AG04450 (cell line): ENCODE measurements at regions not wholly inside any gene's neighbourhood (a gene's known extent, or its start where the extent isn't known, plus 50 kb on each side); places are given as distances from the start of the nearest gene placed in this dataset.

Source experiments
- CTCF ChIA-PET: fragments of 300-600, 350-600 bp; formaldehyde crosslinking; extraction: SDS; loops from one replicate; lab custom pipeline; 2022; ENCODE audit warnings: antibody characterized with exemption, inconsistent platforms; lab: Charles Lee
- POLR2A ChIA-PET: fragments of 350-600 bp; formaldehyde crosslinking; extraction: SDS; loops from one replicate; lab custom pipeline; 2021; ENCODE audit warnings: antibody characterized with exemption, inconsistent platforms; lab: Yijun Ruan, JAX
- DNase-seq: peaks from one replicate; pipeline ENCODE4 v3.0.0-alpha.2; 2011; ENCODE audit warnings: low read depth, low spot score
- H3K27ac ChIP-seq: one replicate; pipeline ENCODE4 v1.5.1; 2012; ENCODE audit warnings: low read depth, low read length, control low read depth
- H3K27me3 ChIP-seq: one replicate; pipeline ENCODE4 v1.6.0; 2012; ENCODE audit warnings: low read length; ENCODE audit not compliant: control insufficient read depth, insufficient read depth
- H3K4me3 ChIP-seq: 2 replicates; pipeline ENCODE4 v1.5.1; 2011; ENCODE audit warnings: mild to moderate bottlenecking, low read depth, low read length, control low read depth
- H3K9me3 ChIP-seq: 2 replicates; pipeline ENCODE4 v1.5.1; 2012; ENCODE audit warnings: low read length; ENCODE audit not compliant: control insufficient read depth, insufficient read depth
- TF ChIP-seq, protein P1 (sequence below): IDR thresholded peaks from 2 replicates; pipeline ENCODE4 v1.5.1; 2011; ENCODE audit warnings: low read depth, low read length, control low read depth, inconsistent platforms

DNA sequence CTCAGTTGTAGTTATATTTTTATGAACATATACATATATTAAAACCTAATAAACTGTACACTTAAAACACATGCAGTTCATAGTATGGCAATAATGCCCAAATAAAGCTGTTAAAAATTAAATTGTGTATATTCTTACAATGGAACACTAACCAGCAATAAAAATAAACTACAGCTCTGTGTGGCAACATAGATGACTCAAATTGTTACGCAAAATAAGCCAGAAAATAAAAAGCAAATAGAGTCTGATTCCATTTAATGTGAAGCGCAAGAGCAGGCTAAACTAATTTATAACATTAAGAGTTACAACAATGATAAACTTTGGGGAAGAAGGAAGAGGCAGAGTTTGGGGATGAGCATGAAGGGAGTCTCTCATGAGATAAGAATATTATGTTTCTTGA lies 597.3 kb downstream of the TLE1 start:
- CTCF ChIA-PET = interaction anchor here (1.1 kb wide), 1 partner anchor 12 kb away, joined by 6 read pairs; no protein-coding TSS in a partner anchor
- no peaks in the 10 kb centered on the region for H3K9me3 ChIP-seq
- no peak overlapping the region for H3K27ac ChIP-seq
- TF ChIP-seq, protein P1, sequence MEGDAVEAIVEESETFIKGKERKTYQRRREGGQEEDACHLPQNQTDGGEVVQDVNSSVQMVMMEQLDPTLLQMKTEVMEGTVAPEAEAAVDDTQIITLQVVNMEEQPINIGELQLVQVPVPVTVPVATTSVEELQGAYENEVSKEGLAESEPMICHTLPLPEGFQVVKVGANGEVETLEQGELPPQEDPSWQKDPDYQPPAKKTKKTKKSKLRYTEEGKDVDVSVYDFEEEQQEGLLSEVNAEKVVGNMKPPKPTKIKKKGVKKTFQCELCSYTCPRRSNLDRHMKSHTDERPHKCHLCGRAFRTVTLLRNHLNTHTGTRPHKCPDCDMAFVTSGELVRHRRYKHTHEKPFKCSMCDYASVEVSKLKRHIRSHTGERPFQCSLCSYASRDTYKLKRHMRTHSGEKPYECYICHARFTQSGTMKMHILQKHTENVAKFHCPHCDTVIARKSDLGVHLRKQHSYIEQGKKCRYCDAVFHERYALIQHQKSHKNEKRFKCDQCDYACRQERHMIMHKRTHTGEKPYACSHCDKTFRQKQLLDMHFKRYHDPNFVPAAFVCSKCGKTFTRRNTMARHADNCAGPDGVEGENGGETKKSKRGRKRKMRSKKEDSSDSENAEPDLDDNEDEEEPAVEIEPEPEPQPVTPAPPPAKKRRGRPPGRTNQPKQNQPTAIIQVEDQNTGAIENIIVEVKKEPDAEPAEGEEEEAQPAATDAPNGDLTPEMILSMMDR = no peak
- DNase-seq = no peak
- POLR2A ChIA-PET = no interaction called here
- no peak overlapping the region for H3K4me3 ChIP-seq
- H3K27me3 ChIP-seq = no peaks in the 10 kb centered on the region

DNA sequence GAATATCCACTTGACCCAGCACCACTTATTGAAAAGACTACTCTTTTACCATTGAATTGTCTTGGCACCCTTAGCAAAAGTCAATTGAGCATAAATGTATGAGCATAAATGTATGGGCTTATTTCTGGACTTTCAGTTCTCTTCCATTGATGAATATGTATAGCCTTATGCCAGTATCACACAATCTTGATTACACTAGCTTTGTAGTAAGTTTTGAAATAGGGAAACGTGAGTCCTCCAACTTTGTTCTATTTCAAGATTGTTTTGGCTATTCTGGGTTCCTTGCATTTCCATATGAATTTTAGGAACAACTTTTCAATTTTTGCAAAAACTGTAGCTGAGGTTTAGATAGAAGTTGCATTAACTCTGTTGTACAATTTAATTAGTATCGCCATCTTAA lies 601.0 kb downstream of the TLE1 start:
- ChIA-PET POLR2A (no interaction called here), CTCF (no interaction called here)
- TF ChIP-seq, protein P1 = no peak
- Histone ChIP-seq H3K4me3 (no peak overlapping the region), H3K27ac (no peak overlapping the region), H3K27me3 (no peaks in the 10 kb centered on the region), H3K9me3 (no peaks in the 10 kb centered on the region)
- no peak for DNase-seq

DNA sequence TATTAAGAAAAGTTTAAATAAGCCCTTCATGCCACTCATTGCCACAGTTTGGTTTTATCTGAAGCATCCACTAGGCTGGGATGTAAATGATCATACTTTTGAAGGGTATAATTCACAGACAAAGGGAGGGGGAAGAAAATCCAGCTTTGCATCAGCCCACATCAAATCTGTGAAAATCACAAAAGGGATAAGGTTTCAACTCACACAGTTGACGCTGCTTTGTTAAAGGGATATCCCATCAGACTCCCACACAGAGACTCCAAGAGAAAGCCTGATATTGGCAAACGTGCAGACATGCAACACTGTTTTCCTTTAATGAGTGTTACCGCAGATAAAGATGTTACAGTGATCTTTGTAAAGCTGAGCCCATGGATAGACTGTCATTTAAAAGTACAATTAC lies 602.9 kb downstream of the TLE1 start:
- no peak for DNase-seq
- H3K4me3 ChIP-seq = no peak overlapping the region
- H3K9me3 ChIP-seq = no peaks in the 10 kb centered on the region
- ChIA-PET POLR2A (no interaction called here), CTCF (interaction anchor here (0.8 kb wide), 1 partner anchor 445 kb away, joined by 3 read pairs; no protein-coding TSS in a partner anchor)
- TF ChIP-seq, protein P1 = no peak
- H3K27me3 ChIP-seq = no peaks in the 10 kb centered on the region
- H3K27ac ChIP-seq = no peak overlapping the region

DNA sequence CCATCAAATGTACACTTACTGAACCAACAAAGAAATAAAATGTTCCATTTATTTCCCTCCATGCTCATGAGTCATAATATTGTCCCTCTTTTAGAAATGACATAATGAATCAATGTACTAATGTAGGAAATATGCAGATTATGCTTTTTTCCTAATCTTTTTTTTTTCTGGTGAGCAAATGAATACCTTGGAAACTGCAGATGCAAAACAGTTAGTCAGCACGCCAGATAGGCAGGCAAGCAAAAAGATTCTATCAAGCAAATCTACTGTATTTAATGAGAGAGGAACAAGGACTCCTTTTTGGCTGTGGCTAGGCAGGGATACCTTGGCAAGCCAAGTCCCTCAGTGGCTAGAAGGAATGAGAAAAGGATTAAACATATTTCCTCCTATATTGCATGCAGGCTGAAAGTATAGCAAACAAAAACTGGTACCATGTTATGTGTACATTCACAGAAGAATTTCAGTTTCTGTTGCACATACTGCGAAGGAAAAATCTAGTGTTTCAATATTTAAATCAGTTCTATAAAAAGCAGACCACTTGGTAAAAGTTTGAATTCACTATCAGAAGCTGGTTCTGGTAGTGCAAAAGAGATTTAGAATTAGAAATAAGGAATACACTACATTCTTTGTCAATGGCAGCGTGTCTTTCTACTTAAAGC lies 605.4 kb downstream of the TLE1 start:
- DNase-seq = no peak
- Histone ChIP-seq H3K4me3 (no peak overlapping the region), H3K9me3 (no peaks in the 10 kb centered on the region), H3K27me3 (no peaks in the 10 kb centered on the region), H3K27ac (no peak overlapping the region)
- POLR2A ChIA-PET = no interaction called here
- CTCF ChIA-PET = no interaction called here
- TF ChIP-seq, protein P1 = no peak

DNA sequence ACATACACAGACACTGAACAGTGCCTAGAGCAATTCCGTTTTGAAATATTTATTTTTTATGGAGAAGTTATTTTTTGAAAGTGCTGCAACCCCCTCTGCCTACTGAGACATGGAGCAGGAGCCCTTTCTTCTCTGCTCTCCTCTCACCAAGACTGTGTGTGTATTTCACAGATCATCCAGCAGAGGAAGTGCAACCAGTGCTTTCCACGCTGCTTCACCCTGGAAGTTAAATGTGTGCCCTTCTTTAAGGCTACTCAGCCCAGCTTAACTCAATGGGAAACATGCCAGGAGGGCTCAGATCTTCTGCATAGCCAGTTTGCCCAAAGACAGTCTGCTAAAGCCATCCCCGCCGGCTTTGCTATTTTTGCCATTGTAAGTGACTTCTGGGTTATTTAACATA lies 606.3 kb downstream of the TLE1 start:
- Histone ChIP-seq H3K27me3 (no peaks in the 10 kb centered on the region), H3K9me3 (no peaks in the 10 kb centered on the region), H3K4me3 (no peak overlapping the region), H3K27ac (no peak overlapping the region)
- TF ChIP-seq, protein P1 = peak; percentile 51
- POLR2A ChIA-PET = no interaction called here
- DNase-seq = peak; percentile 11
- CTCF ChIA-PET = no interaction called here
